GM13976 (cell line): ENCODE measurements at regions not wholly inside any gene's neighbourhood (a gene's known extent, or its start where the extent isn't known, plus 50 kb on each side); places are given as distances from the start of the nearest gene placed in this dataset.

ENCODE experiments used
- DNase-seq: peaks from one replicate; pipeline ENCODE4 v3.0.0; 2012; ENCODE audit warnings: low spot score
- CTCF ChIP-seq: IDR thresholded peaks from 2 replicates; pipeline ENCODE4 v1.5.1; 2012; ENCODE audit warnings: borderline replicate concordance, mild to moderate bottlenecking; ENCODE audit not compliant: insufficient read depth; ENCODE audit errors: extremely low read depth, missing control alignments, control extremely low read depth
- in situ Hi-C: fragments of 300-500 bp; cut with MboI; formaldehyde crosslinking; loops from one replicate; pipeline ENCODE4 v1.12.0; 2022; ENCODE audit warnings: low sequenced_read_pairs, mixed read lengths, inconsistent platforms; ENCODE audit not compliant: unreplicated experiment

- no peak for TF ChIP-seq CTCF
Observed at GRCh38 chr2:59912042-59912441, 641.4 kb downstream of the BCL11A start.

GRCh38 chr2:59910166-59910565 lies 643.3 kb downstream of the BCL11A start:
- in situ Hi-C loops, result no loop called here
- DNase-seq, result no peak
- TF ChIP-seq CTCF, result no peak

More at GRCh38 chr2:59912042-59912441, 641.4 kb downstream of the BCL11A start:
- in situ Hi-C loops, result no loop called here
- DNase-seq, result no peak

- in situ Hi-C loops, result no loop called here
- no peak for DNase-seq
- no peak for TF ChIP-seq CTCF
Observed at GRCh38 chr2:59909147-59909546, 644.3 kb downstream of the BCL11A start.

GRCh38 chr2:59905731-59906130 lies 647.7 kb downstream of the BCL11A start:
- TF ChIP-seq CTCF, result no peak
- DNase-seq, result no peak
- in situ Hi-C loops, result no loop called here

GRCh38 chr2:59903994-59904544 lies 649.4 kb downstream of the BCL11A start:
- DNase-seq, result no peak
- in situ Hi-C loops, result no loop called here
- TF ChIP-seq CTCF, result no peak

GRCh38 chr2:59900728-59901452 lies 652.6 kb downstream of the BCL11A start:
- no peak for TF ChIP-seq CTCF
- in situ Hi-C loops, result no loop called here
- no peak for DNase-seq
